WTC11 (cell line): ENCODE measurements at regions not wholly inside any gene's neighbourhood (a gene's known extent, or its start where the extent isn't known, plus 50 kb on each side); places are given as distances from the start of the nearest gene placed in this dataset.

ENCODE experiments used
- CREB1 ChIP-seq: sonication (generic); formaldehyde crosslinking; IDR thresholded peaks from 2 replicates; pipeline ENCODE4 v1.8.0; 2023; ENCODE audit warnings: mild to moderate bottlenecking, missing genetic modification reagents
- FOXJ3 ChIP-seq: sonication (generic); formaldehyde crosslinking; IDR thresholded peaks from 2 replicates; pipeline ENCODE4 v1.9.0; 2021; ENCODE audit warnings: missing genetic modification reagents, mild to moderate bottlenecking, borderline replicate concordance
- IRF2 ChIP-seq: sonication (generic); formaldehyde crosslinking; IDR thresholded peaks from 2 replicates; pipeline ENCODE4 v1.8.0; 2022; ENCODE audit warnings: low read depth, missing genetic modification reagents, borderline replicate concordance
- NR1H2 ChIP-seq: sonication (generic); formaldehyde crosslinking; IDR thresholded peaks from 2 replicates; pipeline ENCODE4 v1.9.0; 2021; ENCODE audit warnings: mild to moderate bottlenecking, moderate library complexity, missing genetic modification reagents
- NR3C1 ChIP-seq: sonication (generic); formaldehyde crosslinking; conservative IDR thresholded peaks from 2 replicates; pipeline ENCODE4 v1.8.1; 2023; ENCODE audit warnings: low read depth, mild to moderate bottlenecking, missing genetic modification reagents
- TCF7 ChIP-seq: sonication (generic); formaldehyde crosslinking; IDR thresholded peaks from 2 replicates; pipeline ENCODE4 v1.8.0; 2022; ENCODE audit warnings: mild to moderate bottlenecking, low read depth, missing genetic modification reagents, moderate library complexity
- ZNF138 ChIP-seq: sonication (generic); formaldehyde crosslinking; conservative IDR thresholded peaks from 2 replicates; pipeline ENCODE4 v1.8.1; 2022; ENCODE audit warnings: mild to moderate bottlenecking, moderate library complexity, missing genetic modification reagents
- TF ChIP-seq, protein P1 (sequence below): sonication (generic); formaldehyde crosslinking; IDR thresholded peaks from 2 replicates; pipeline ENCODE4 v1.8.0; 2022; ENCODE audit warnings: mild to moderate bottlenecking, missing genetic modification reagents
- TF ChIP-seq, protein P2 (sequence below): fragments of 200-600 bp; IDR thresholded peaks from 2 replicates; pipeline ENCODE4 v1.8.0; 2022; ENCODE audit warnings: antibody characterized with exemption
- TF ChIP-seq, protein P3 (sequence below): sonication (generic); formaldehyde crosslinking; IDR thresholded peaks from 2 replicates; pipeline ENCODE4 v1.8.0; 2022; ENCODE audit warnings: mild to moderate bottlenecking, missing genetic modification reagents

DNA sequence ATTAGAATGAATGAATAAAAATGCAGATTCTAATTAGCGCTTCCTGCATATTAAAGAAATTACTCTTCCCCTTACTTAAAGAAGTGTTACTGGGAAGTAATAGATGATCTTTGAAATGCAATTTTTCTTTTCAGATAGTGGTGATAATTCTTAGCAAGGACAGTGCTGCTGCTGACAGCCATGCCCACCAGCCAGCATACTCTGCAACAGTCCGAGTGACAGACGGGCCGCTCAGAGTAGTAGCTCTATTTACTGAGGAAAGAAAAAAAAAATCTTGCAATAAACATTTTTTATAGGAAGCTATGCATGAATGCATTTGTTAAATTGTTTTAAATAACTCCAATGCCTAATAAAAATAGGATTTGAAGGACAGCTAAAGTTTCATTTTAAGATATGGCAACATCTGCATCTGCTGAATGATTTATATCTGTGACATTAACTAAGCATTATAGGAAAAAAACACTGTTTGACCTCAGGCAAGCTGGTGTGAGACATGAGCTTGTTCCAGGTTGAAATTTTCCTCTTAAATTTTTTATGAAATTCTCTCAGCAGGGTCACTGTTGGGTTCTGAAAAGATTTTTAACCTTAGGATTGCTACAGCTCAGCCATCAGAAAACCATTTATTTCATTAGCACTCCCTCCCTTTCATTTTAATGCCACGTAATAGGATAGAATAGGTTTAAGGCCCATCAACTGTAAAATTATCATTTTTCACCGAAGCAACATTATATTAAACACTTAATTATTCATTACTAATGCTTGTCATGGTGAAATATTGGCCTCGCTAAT lies 393.8 kb downstream of the DCDC2C start:
- TF ChIP-seq, protein P1, sequence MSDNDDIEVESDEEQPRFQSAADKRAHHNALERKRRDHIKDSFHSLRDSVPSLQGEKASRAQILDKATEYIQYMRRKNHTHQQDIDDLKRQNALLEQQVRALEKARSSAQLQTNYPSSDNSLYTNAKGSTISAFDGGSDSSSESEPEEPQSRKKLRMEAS (CRISPR knock-in tag), result no peak
- TF ChIP-seq TCF7 (CRISPR knock-in tag) (no peak), ZNF138 (CRISPR knock-in tag) (no peak), NR1H2 (CRISPR knock-in tag) (no peak), FOXJ3 (CRISPR knock-in tag) (no peak), CREB1 (CRISPR knock-in tag) (no peak), IRF2 (CRISPR knock-in tag) (no peak), NR3C1 (no peak)
- TF ChIP-seq, protein P2, sequence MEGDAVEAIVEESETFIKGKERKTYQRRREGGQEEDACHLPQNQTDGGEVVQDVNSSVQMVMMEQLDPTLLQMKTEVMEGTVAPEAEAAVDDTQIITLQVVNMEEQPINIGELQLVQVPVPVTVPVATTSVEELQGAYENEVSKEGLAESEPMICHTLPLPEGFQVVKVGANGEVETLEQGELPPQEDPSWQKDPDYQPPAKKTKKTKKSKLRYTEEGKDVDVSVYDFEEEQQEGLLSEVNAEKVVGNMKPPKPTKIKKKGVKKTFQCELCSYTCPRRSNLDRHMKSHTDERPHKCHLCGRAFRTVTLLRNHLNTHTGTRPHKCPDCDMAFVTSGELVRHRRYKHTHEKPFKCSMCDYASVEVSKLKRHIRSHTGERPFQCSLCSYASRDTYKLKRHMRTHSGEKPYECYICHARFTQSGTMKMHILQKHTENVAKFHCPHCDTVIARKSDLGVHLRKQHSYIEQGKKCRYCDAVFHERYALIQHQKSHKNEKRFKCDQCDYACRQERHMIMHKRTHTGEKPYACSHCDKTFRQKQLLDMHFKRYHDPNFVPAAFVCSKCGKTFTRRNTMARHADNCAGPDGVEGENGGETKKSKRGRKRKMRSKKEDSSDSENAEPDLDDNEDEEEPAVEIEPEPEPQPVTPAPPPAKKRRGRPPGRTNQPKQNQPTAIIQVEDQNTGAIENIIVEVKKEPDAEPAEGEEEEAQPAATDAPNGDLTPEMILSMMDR, result no peak
- TF ChIP-seq, protein P3, sequence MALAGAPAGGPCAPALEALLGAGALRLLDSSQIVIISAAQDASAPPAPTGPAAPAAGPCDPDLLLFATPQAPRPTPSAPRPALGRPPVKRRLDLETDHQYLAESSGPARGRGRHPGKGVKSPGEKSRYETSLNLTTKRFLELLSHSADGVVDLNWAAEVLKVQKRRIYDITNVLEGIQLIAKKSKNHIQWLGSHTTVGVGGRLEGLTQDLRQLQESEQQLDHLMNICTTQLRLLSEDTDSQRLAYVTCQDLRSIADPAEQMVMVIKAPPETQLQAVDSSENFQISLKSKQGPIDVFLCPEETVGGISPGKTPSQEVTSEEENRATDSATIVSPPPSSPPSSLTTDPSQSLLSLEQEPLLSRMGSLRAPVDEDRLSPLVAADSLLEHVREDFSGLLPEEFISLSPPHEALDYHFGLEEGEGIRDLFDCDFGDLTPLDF, result no peak
